NCI-H146 treated with DMSO at 0.1 percent for 48 hours (cell line): ENCODE measurements at regions not wholly inside any gene's neighbourhood (a gene's known extent, or its start where the extent isn't known, plus 50 kb on each side); places are given as distances from the start of the nearest gene placed in this dataset.

Source experiments
- DNase-seq: peaks from one replicate; lab custom pipeline; 2025; ENCODE audit not compliant: unreplicated experiment; lab: John Stamatoyannopoulos, UW

DNA sequence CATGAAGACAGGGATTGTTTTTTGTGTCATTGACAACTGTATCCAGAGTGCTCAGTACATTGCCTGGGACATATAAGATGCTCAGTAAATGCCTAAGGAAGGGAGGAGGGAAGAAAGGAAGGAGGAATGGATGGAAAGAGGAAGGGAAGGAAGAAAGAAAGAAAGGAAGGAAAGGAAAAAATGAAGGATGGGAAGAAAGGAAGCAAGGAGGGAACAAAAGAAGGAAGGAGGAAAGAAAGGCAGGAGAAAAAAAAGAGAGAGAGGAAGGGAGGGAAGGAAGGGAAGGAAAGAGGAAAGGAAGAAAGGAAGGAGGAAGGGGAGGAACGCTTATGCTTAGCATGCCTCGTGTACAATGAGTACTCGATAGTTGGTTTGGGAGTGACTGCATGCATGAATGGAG, 514.7 kb downstream of the RPS24 start:
- no peak for DNase-seq

DNA sequence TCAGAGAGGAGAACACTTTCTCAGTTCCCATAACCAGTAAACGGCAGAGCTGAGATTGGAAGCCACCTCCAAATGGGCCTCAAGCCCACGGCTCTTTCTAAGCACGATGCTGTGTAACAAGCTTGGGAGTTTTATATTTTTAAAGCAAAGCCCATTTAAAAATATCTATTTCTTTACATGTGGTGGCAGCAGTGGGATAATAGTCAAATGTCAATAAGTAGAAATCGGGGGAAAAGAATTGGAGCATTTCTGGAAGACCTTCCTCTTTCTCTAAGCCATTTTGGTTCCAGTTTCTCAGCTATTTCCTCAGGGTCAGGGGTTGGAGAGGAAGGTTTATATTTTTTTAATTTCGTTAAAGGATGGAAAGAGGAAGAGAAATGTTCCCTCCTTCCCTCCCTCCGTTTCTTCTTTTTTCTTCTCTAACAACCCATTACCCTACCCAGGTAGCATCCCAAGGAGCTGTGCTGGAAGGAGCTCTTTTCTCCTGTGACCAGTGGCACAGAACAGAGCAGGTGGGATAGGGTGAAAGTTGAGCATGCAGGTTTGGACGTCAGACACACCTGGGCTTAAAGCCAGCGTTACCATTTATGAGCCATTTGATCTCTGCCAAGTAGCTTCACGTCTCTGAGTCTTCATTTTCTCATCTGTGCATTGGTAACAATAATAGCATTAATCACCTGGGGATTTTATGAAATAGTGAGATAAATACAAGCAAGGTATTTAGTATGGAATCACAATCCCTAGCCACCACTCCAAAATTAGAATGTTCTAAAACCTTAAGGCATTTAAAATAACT, 515.7 kb downstream of the RPS24 start:
- peak; percentile 18 for DNase-seq

DNA sequence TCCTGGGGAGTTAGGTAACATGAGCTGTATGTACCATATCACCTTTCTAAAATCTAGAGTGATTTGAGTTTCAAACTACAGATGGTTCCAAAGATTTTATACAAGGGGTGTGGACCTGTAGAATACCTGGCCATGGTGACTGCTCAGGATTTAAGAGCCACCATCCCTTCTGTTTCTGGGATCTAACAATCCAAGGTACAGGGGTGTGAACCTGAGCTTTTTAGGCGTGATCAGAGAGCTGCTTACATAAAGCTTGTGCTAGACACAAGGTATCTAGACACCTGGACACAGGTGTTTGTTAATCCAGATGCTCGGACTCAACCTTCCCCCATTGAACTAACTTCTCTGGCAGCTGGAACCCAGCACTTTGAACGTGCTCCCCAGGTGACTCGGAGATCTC, 516.4 kb downstream of the RPS24 start:
- DNase-seq = peak; percentile 25

- no peak for DNase-seq
Measured at GRCh38 chr10:78550716-78551115, 517.1 kb downstream of the RPS24 start.

- peak; percentile 43 for DNase-seq
Measured at GRCh38 chr10:78551184-78552005, 517.4 kb upstream of the ZMIZ1 start.

DNA sequence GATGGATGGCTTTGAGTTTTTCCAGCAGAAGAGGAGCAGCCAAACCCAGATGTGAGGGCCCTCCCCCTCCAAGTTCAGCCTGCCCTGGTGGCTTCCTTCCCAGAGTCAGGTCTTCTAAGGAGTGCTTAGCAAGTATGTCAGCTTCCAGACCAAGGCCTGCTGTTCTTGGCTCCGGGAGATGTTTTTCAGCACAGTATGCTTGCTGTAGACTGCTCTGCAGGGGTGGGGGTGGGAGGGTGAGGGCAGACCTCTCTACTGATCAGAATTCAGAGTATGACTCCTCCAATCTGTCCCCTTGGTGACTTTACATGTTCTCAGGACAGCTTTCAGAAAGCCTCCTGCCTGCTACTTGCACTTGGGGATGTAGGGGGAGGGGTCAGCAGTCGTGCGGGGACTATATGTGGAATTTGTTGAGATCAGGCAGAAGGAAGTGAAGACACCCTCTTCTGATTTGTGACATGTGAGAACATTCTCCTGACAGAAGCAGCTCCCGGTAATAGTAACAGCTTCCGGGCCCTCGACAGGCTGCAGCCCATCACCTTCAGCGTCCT, 516.4 kb upstream of the ZMIZ1 start:
- DNase-seq = no peak

DNA sequence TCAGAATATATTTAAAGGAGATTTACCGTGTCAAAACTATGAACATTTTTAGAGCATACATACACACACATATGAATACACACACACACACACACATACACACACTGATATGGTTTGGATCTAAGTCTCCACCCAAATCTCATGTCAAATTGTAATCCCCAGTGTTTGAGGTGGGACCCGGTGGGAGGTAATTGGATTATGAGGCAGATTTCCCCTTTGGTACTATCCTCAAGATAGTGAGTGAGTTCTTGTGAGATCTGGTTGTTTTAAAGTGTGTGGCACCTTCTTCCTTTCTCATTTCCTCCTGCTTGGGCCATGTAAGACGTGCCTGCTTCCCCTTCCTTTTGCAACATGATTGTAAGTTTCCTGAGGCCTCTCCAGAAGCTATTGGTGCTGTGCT, 515.0 kb upstream of the ZMIZ1 start:
- DNase-seq = no peak

DNA sequence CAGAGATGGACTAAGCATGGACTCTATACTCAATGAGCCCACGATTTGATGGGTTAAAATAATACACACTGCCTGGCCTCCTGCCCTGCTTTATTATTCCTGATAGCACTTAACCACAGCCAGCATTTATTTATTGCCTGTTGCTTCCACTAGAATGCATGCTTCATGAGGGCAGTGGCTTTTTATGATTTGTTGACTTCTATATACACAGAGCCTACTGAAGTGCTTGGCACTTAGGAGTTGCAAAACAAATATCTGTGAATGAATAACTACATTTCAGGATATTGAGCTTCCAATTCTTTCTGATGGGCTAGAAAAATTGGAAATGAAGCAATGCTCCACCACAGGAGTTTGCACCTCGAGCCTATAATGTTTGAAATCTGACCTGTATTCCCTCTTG, 513.6 kb upstream of the ZMIZ1 start:
- DNase-seq = no peak

DNA sequence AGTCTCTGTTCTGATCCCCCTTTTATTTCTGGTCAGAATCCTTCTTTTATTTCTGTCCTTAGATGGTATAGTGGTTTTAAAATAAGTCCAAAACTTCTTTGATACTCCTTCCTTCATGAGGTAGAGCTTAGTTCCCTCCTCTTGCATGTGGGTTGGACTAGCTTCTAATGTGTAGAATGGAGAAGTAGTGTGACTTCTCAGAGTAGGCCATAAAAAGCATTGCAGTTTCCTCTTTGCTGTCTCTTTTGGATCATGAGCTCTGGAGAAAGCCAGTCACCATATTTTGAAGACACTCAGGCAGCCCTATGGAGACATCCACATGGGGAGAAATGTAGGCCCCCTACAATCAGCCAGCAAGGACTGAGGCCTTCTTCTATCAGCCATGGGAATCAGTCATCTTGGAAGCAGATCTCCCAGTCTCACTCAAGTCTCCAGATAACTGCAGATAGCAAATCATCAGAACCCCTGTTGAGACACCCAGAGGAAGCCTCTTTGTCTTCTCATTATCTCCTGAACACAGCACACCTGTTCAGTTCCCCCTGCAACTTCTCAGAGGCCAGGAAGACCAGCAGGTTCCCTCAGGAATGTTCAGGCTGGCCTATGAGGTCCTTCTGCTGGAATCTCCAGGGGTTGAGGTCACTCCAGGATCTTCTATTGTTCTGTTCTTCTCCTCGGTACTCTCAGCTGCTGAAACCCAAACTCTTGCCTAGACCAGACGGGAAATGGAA, 511.9 kb upstream of the ZMIZ1 start:
- DNase-seq = peak; percentile 58

DNA sequence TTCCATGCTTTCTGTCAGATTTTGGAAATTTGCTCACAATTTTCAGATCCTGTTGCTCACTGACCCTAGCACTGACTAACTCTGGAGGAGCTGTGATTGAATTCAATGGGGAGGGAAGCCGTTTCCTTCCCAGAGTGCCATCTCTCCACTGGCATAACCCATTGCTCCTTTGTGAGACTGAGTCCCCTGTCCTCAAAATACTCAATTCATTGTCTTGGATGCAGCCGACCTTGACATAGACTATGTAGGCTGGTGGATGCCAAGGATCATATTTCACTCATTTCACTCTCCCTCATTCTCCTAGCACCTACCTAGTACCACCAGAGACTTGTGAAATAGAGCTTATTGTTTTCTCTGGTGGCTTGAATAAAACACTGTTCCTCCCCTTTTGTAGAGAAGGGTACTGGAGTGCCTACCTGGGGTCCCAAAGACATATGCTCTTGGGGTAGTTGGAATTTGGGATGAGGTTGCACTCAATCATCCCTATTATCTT, 511.3 kb upstream of the ZMIZ1 start:
- peak; percentile 14 for DNase-seq

DNA sequence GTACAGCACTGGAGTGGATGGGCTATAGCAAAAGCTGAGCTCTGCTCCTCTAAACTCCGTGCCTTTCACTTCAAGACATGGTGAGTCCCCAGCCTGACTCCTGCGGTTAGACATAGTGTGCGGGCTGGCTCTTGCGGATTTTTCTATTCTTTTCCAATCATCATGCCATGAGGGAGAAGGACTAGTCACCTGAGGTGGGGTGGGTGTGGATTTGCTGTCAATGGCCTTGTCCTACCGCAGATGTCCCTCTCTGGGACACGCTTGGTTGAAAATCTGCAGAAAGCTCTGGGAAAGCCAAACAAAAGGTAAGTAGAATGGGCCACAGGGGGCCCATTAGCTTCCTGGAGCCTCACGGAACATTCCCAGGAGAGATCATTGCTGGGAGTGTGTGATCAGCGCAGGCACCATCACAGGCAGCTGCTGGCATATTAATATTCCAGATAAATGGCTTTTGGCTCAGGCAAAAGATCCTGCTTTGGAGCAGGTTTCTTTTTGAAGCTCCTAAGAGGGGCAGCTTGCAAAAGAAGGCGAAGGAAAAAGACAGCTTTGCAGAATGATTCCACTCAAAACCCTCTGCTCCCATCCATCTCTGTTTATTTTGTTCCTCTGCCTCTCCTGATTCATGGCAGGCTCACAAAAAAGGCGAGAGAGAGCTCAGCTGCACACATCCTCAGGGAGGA, 509.0 kb upstream of the ZMIZ1 start:
- DNase-seq = peak; percentile 93

DNA sequence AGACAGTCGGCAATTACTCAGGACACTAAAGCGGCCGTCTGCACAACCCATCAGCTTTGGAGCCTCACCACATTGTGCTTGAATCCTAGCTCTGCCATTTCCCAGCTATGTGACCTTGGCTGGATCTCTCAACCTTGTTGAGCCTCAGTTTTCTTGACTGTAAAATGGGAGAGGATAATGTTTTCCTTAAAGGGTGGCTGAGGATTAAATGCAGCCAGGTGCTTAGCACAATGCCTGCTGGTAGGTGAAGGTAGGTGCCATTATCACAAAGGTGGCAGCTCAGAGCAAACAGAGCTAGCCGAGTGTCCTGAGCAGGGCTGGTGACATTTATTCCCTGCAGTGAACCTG, 508.5 kb upstream of the ZMIZ1 start:
- peak; percentile 67 for DNase-seq

DNA sequence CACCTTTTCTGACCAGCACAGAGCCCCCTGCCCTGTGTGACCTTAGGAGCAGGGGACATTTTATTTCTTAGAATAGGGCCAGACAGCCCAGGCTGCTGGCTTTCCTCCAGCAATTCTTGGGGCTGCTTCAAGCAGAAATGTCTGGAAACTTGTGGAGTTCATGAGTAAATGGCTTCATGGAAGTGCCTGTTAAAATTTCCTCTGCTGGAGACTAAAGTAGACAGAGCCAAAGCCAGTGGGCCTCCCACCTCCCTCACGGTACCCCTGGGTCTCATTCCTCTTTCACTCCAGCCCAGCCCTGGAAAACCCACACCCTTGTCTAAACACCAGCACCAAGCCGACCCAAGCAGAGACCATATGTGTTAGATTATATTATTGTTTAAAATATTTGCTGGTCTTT, 505.5 kb upstream of the ZMIZ1 start:
- no peak for DNase-seq

- DNase-seq = no peak
Measured at GRCh38 chr10:78565841-78566240, 502.9 kb upstream of the ZMIZ1 start.

DNA sequence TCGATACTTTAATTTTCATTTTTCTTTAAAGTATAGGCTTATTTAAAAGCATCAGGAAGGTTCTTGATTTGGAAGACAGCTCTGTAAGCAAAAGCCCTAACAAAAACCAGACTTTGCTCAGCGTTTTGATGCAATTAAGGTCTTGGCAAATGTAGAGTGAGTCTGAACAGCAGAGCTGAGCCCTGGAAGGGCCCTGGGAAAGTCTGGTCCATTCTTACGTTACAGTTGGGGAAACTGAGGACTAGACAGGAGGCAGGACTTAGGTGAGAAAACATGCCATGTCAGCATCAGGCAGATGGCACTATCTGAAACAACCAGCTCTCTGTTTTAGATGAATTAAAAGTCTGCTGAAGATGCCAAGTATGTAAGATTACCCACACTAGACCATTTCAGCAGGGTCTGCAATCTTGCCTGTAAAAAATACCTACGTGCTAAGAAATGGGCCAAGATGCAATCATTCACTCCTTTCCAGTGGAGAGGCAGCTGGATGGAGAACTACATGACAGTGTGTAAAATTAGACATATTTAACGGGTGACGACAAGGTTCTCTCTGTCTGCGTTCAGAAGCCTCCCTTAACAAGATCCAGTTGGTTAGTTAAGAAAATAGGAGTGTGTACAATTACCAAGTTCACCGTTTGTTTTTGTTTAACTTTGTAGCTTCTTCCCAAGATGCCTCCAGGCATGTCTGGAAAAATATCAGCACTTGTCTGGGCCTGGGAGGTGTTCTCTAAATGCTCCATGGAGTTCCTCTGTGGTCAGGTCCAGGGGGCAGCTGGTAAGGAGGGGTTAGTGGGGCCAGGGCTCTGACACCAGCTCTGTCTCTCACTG, 502.3 kb upstream of the ZMIZ1 start:
- DNase-seq = no peak

DNA sequence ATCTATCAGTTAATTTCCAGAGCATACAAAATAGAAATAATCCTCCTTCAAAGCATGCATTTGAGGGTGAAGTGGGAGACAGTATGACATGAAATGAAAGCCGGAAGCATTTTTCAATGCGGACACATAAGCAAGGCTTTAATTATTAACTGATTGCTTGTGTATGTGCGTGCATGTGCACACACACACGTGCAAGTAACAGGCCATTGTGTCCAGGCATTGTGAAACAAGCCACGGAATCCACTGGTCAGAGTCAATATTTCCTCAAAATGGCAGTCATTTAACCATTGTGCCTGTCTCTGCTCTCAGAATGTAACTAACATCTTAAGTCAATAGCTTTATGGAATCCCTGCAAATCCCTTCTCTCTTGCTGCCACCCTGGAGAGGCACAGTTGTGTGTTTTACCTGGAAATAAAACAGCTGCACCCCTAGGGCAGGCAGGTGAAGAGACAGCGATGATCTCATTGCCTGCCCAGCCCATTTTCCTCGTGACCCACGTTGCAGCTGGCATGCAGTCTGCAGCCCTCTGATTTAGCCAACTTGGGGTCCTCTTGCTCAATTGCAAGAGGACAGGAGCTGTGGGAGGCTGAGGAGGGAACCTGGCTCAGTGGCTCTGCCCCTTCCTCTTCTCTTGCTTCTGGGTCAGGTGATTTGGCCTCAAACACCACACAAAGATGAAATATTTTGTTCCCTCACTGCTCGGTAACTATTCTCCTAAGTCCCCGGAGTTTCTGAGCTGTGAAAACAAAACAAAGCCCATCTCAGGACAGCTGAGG, 500.9 kb upstream of the ZMIZ1 start:
- DNase-seq = peak; percentile 98

DNA sequence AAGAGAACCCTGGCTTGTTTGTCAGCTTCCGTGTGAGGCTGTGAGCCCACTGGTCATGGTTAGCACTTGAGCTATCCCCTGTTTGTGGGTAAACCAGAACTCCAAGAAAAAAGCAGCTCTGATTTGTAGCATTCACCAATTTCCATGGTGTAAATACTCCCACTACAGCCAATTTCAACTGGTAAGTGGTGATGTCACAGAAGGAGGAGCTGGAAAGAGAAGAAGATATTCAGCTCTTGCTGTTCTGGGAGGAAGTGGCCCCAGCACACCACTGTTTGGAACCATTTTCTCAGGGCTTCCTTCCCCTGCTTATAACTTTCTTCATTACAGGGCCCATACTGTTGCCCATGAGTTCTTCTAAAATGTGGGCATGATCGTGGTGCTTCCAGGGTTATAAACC, 500.1 kb upstream of the ZMIZ1 start:
- no peak for DNase-seq

- DNase-seq = no peak
Measured at GRCh38 chr10:78570633-78571235, 498.0 kb upstream of the ZMIZ1 start.

- no peak for DNase-seq
Measured at GRCh38 chr10:78571286-78571685, 497.5 kb upstream of the ZMIZ1 start.
